ENCODE measurements at regions not wholly inside any gene's neighbourhood (a gene's known extent, or its start where the extent isn't known, plus 50 kb on each side); places are given as distances from the start of the nearest gene placed in this dataset.
"Not testable (repeated sequence)": the region's sequence is repeated elsewhere in the genome, so short reads cannot be mapped to it uniquely, and the experiment has no call there.

DNA sequence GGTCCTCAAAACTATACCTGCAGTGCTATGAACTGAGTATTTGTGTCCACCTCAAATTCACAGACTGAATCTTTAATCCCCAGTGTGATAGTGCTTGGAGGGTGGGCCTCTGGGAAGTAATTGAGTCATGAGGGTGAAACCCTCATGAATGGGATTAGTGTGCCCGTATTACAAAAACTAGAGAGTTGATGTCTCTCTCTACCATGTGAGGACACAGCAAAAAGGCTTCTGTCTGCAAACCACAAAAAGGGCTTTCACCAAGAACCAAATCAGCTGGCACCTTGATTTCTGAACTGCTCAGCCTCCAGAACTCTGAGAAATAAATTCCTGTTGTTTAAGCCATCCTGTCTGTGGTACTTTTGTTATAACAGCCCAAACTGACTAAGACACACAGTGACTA lies 71.4 kb upstream of the PMPCB start:
- not testable (repeated sequence) for TF ChIP-seq POLR2A (IDR thresholded peaks at IDR 0.05)
- TF ChIP-seq, protein P1, sequence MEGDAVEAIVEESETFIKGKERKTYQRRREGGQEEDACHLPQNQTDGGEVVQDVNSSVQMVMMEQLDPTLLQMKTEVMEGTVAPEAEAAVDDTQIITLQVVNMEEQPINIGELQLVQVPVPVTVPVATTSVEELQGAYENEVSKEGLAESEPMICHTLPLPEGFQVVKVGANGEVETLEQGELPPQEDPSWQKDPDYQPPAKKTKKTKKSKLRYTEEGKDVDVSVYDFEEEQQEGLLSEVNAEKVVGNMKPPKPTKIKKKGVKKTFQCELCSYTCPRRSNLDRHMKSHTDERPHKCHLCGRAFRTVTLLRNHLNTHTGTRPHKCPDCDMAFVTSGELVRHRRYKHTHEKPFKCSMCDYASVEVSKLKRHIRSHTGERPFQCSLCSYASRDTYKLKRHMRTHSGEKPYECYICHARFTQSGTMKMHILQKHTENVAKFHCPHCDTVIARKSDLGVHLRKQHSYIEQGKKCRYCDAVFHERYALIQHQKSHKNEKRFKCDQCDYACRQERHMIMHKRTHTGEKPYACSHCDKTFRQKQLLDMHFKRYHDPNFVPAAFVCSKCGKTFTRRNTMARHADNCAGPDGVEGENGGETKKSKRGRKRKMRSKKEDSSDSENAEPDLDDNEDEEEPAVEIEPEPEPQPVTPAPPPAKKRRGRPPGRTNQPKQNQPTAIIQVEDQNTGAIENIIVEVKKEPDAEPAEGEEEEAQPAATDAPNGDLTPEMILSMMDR (IDR thresholded peaks at IDR 0.05), result not testable (repeated sequence)

All from right lobe of liver (tissue), 4 donors.